ENCODE measurements at regions not wholly inside any gene's neighbourhood (a gene's known extent, or its start where the extent isn't known, plus 50 kb on each side); places are given as distances from the start of the nearest gene placed in this dataset.

DNA sequence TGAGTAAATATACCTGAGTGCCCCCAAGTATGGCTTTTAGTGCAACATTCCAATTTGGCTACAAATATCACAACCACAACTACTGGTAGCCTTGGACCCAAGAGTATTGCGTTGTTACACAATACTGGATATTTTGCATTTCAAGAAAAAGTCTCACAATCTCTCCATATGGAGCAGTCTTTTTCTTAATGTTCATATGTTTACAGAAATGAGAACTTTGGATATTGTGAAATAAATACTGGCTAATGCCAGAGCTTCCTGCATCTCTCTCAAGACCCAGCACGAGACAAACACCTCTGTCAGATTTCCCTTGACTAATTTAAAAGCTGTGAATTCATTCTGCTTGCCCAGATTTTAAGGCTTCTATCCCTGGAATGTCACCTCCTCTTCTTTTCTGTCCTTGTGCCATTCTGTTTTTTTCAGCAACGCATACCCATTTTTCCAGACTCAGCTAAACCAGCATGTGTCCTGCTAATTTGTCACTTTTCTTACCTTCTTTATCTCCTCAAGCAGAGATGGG is 136.2 kb upstream of the BACE2 start:
- POLR2A ChIA-PET = no interaction called here
- WGBS (ENCODE audit: low lambda C conversion rate) = 26% methylated on average over 3 of the region's 3 CpGs
- Histone ChIP-seq H4K20me1 (ENCODE audit: insufficient read depth, low read length) (no peaks in the 10 kb centered on the region), H3K4me2 (ENCODE audit: low read depth, low read length) (no peak overlapping the region), H3K36me3 (replicated peaks in 1 of 2; ENCODE audit: control insufficient read depth in 1 of 2, insufficient read depth in 2 of 2, low read length in 2 of 2) (no peaks in the 10 kb centered on the region), H3K27ac (ENCODE audit: extremely low read length, insufficient read depth, low read length) (no peak overlapping the region), H3K4me1 (ENCODE audit: insufficient read depth, low read length) (peaks cover 8% of the 10 kb centered on the region), H3K9me3 (ENCODE audit: low read length) (0 out of 2 replicates have a peak, but pooled peaks cover 5% of the 10 kb centered on the region), H3K79me2 (ENCODE audit: insufficient read depth, low read length) (no peaks in the 10 kb centered on the region), H3K9ac (ENCODE audit: insufficient read depth, low read depth, low read length) (no peak overlapping the region), H2AFZ (ENCODE audit: low read length) (no peak overlapping the region), H3K4me3 (replicated peaks in 1 of 3; ENCODE audit: insufficient read depth in 1 of 3, low read depth in 2 of 3, low read length in 3 of 3) (no peak overlapping the region), H3K27me3 (ENCODE audit: control insufficient read depth in 1 of 2, insufficient read depth in 2 of 2, low read length in 2 of 2) (no peaks in the 10 kb centered on the region)
- ATAC-seq = no peak
- intact Hi-C loops (cut with micrococcal nuclease; ENCODE audit: unreplicated experiment) = no loop called here
- DNase-seq (ENCODE audit: low spot score) = no peak
- BruUV-seq (replicated peaks) = no TSS peak
- peak; percentile 37; the same call in 1 of the 2 replicates for TF ChIP-seq CEBPB (IDR thresholded peaks at IDR 0.05; ENCODE audit: borderline replicate concordance, low read depth, low read length)
- TF ChIP-seq NR2F6 (IDR thresholded peaks at IDR 0.05) = no peak
- TF ChIP-seq NR2F6 (CRISPR knock-in tag; IDR thresholded peaks at IDR 0.05) = no peak
- in situ Hi-C loops (cut with HindIII; ENCODE audit: extremely low pct_ligation_motif_present, low pct_unique_long_range_greater_than_20kb) = no loop called here
- CTCF ChIA-PET (ENCODE audit: low intra/inter-chr PET ratio, low total read pairs) = no interaction called here
- FAIRE-seq = no peak

DNA sequence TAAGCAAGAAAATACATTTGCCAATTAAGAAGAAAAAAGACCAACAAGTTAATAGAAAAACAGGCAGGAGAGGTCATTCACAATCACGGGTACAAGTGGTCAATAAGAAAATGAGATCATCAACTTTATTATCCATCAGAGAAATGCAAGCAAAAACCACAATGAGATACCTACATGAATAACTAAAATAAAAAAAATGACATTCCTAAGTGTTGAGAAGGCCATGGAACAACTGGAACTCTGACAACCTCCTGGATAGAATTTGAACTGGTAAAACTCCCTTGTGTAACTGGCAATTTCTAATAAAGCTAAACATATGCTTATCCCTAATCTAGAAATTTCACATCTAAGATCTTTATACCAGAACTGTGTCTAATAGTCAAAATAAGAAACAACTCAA is 135.4 kb upstream of the BACE2 start:
- ATAC-seq (no peak), FAIRE-seq (no peak), DNase-seq (ENCODE audit: low spot score) (no peak)
- H3K27me3 ChIP-seq (ENCODE audit: control insufficient read depth in 1 of 2, insufficient read depth in 2 of 2, low read length in 2 of 2) = no peaks in the 10 kb centered on the region
- WGBS (ENCODE audit: low lambda C conversion rate) = 3% methylated on average over 1 of the region's 1 CpG
- no peak overlapping the region for H2AFZ ChIP-seq (ENCODE audit: low read length)
- no TSS peak for BruUV-seq (replicated peaks)
- H3K4me1 ChIP-seq (ENCODE audit: insufficient read depth, low read length) = peaks cover 8% of the 10 kb centered on the region
- H3K36me3 ChIP-seq (replicated peaks in 1 of 2; ENCODE audit: control insufficient read depth in 1 of 2, insufficient read depth in 2 of 2, low read length in 2 of 2) = no peaks in the 10 kb centered on the region
- no peak overlapping the region for H3K4me3 ChIP-seq (replicated peaks in 1 of 3; ENCODE audit: insufficient read depth in 1 of 3, low read depth in 2 of 3, low read length in 3 of 3)
- no peak overlapping the region for H3K4me2 ChIP-seq (ENCODE audit: low read depth, low read length)
- H3K27ac ChIP-seq (ENCODE audit: extremely low read length, insufficient read depth, low read length) = no peak overlapping the region
- H3K9me3 ChIP-seq (ENCODE audit: low read length) = 0 out of 2 replicates have a peak, but pooled peaks cover 5% of the 10 kb centered on the region
- H3K9ac ChIP-seq (ENCODE audit: insufficient read depth, low read depth, low read length) = no peak overlapping the region
- H3K79me2 ChIP-seq (ENCODE audit: insufficient read depth, low read length) = no peaks in the 10 kb centered on the region
- ChIA-PET POLR2A (no interaction called here), CTCF (ENCODE audit: low intra/inter-chr PET ratio, low total read pairs) (no interaction called here)
- no peaks in the 10 kb centered on the region for H4K20me1 ChIP-seq (ENCODE audit: insufficient read depth, low read length)
- intact Hi-C loops (cut with micrococcal nuclease; ENCODE audit: unreplicated experiment) = no loop called here
- in situ Hi-C loops (cut with HindIII; ENCODE audit: extremely low pct_ligation_motif_present, low pct_unique_long_range_greater_than_20kb) = no loop called here
- TF ChIP-seq CHD4 (IDR thresholded peaks at IDR 0.05; ENCODE audit: borderline replicate concordance, low read length) (no peak), ZNF367 (CRISPR knock-in tag; IDR thresholded peaks at IDR 0.05; ENCODE audit: borderline replicate concordance) (no peak), NCOA1 (CRISPR knock-in tag; IDR thresholded peaks at IDR 0.05) (no peak), ZNF24 (IDR thresholded peaks at IDR 0.05) (no peak), HMG20A (CRISPR knock-in tag; IDR thresholded peaks at IDR 0.05; ENCODE audit: borderline replicate concordance) (no peak), PLRG1 (conservative IDR thresholded peaks at IDR 0.05) (no peak), ATF2 (CRISPR knock-in tag; IDR thresholded peaks at IDR 0.05) (no peak), ZNF253 (CRISPR knock-in tag; IDR thresholded peaks at IDR 0.05; ENCODE audit: borderline replicate concordance) (no peak), NFE2L2 (IDR thresholded peaks at IDR 0.05; ENCODE audit: low read length) (no peak), LCORL (IDR thresholded peaks at IDR 0.05) (no peak), LCORL (CRISPR knock-in tag; IDR thresholded peaks at IDR 0.05) (no peak), KDM5A (IDR thresholded peaks at IDR 0.05; ENCODE audit: borderline replicate concordance, low read length) (no peak), HMG20B (CRISPR knock-in tag; conservative IDR thresholded peaks at IDR 0.05) (no peak), SNAI1 (CRISPR knock-in tag; IDR thresholded peaks at IDR 0.05; ENCODE audit: borderline replicate concordance) (no peak)
- TF ChIP-seq, protein P1, sequence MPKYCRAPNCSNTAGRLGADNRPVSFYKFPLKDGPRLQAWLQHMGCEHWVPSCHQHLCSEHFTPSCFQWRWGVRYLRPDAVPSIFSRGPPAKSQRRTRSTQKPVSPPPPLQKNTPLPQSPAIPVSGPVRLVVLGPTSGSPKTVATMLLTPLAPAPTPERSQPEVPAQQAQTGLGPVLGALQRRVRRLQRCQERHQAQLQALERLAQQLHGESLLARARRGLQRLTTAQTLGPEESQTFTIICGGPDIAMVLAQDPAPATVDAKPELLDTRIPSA (CRISPR knock-in tag; IDR thresholded peaks at IDR 0.05; ENCODE audit: borderline replicate concordance) = no peak

Measured in HepG2 (cell line).